WTC11 (cell line): ENCODE measurements at regions not wholly inside any gene's neighbourhood (a gene's known extent, or its start where the extent isn't known, plus 50 kb on each side); places are given as distances from the start of the nearest gene placed in this dataset.

Experiments used
- ATAC-seq: fragments of 200-7000 bp; cut with Tn5 transposase; 2 replicates; pipeline ENCODE4 v1.10.0; 2021; ENCODE audit warnings: mild to moderate bottlenecking, moderate library complexity
- CTCF ChIA-PET: fragments of 300-600 bp; sonication (Branson Sonifier 250); formaldehyde crosslinking; loops from one replicate; lab custom pipeline; 2021; ENCODE audit warnings: antibody characterized with exemption; lab: Charles Lee
- POLR2A ChIA-PET: fragments of 350-600 bp; sonication (Branson Sonifier 250); formaldehyde crosslinking; loops from one replicate; lab custom pipeline; 2021; ENCODE audit warnings: antibody characterized with exemption; lab: Charles Lee
- DNase-seq: peaks from one replicate; pipeline ENCODE4 v3.0.0; 2021; ENCODE audit warnings: low spot score
- H3K27ac Mint-ChIP-seq: 2 replicates; pipeline ENCODE4 v1.8.0; 2021; ENCODE audit warnings: mixed read lengths
- H3K27me3 Mint-ChIP-seq: 2 replicates; pipeline ENCODE4 v1.8.0; 2021; ENCODE audit warnings: low read depth, mild to moderate bottlenecking, moderate library complexity, mixed read lengths
- H3K36me3 Mint-ChIP-seq: 2 replicates; pipeline ENCODE4 v1.8.0; 2021; ENCODE audit warnings: mixed read lengths
- H3K4me1 Mint-ChIP-seq: 2 replicates; pipeline ENCODE4 v1.8.0; 2022; ENCODE audit warnings: mixed read lengths
- H3K4me3 Mint-ChIP-seq: 2 replicates; pipeline ENCODE4 v1.8.0; 2021; ENCODE audit warnings: mild to moderate bottlenecking, moderate library complexity, mixed read lengths
- H3K9me3 Mint-ChIP-seq: 2 replicates; pipeline ENCODE4 v1.8.0; 2021; ENCODE audit warnings: mixed read lengths
- AFF4 ChIP-seq: sonication (generic); formaldehyde crosslinking; IDR thresholded peaks from 2 replicates; pipeline ENCODE4 v1.8.1; 2023; ENCODE audit warnings: mild to moderate bottlenecking, missing genetic modification reagents, borderline replicate concordance
- ELF4 ChIP-seq: sonication (generic); formaldehyde crosslinking; IDR thresholded peaks from 2 replicates; pipeline ENCODE4 v1.8.1; 2022; ENCODE audit warnings: low read depth, mild to moderate bottlenecking, moderate library complexity, missing genetic modification reagents
- NFATC4 ChIP-seq: fragments of 250-450 bp; sonication (Bioruptor Pico); IDR thresholded peaks from 2 replicates; pipeline ENCODE4 v1.9.0; 2021; ENCODE audit warnings: mild to moderate bottlenecking
- SOX15 ChIP-seq: fragments of 250-450 bp; sonication (Bioruptor Pico); IDR thresholded peaks from 2 replicates; pipeline ENCODE4 v1.9.0; 2021; ENCODE audit warnings: mild to moderate bottlenecking
- SP1 ChIP-seq: sonication (generic); formaldehyde crosslinking; conservative IDR thresholded peaks from 2 replicates; pipeline ENCODE4 v1.8.1; 2022; ENCODE audit warnings: missing genetic modification reagents
- USF1 ChIP-seq: sonication (generic); formaldehyde crosslinking; IDR thresholded peaks from 2 replicates; pipeline ENCODE4 v1.8.0; 2022; ENCODE audit warnings: mild to moderate bottlenecking, missing genetic modification reagents
- ZNF138 ChIP-seq: sonication (generic); formaldehyde crosslinking; conservative IDR thresholded peaks from 2 replicates; pipeline ENCODE4 v1.8.1; 2022; ENCODE audit warnings: mild to moderate bottlenecking, moderate library complexity, missing genetic modification reagents
- ZNF219 ChIP-seq: sonication (generic); formaldehyde crosslinking; IDR thresholded peaks from 2 replicates; pipeline ENCODE4 v1.8.0; 2023; ENCODE audit warnings: missing genetic modification reagents, mild to moderate bottlenecking, borderline replicate concordance
- ZNF317 ChIP-seq: sonication (generic); formaldehyde crosslinking; IDR thresholded peaks from 2 replicates; pipeline ENCODE4 v1.8.1; 2023; ENCODE audit warnings: low read depth, mild to moderate bottlenecking, moderate library complexity, missing genetic modification reagents, borderline replicate concordance
- ZNF396 ChIP-seq: fragments of 250-450 bp; sonication (Bioruptor Pico); IDR thresholded peaks from 2 replicates; pipeline ENCODE4 v1.8.0; 2021; ENCODE audit warnings: mild to moderate bottlenecking, moderate library complexity, borderline replicate concordance
- ZNF416 ChIP-seq: fragments of 250-450 bp; sonication (Bioruptor Pico); IDR thresholded peaks from 2 replicates; pipeline ENCODE4 v1.9.0; 2021; ENCODE audit warnings: mild to moderate bottlenecking, inconsistent platforms
- ZNF512 ChIP-seq: sonication (generic); formaldehyde crosslinking; IDR thresholded peaks from 2 replicates; pipeline ENCODE4 v1.8.1; 2022; ENCODE audit warnings: missing genetic modification reagents, borderline replicate concordance
- ZSCAN18 ChIP-seq: fragments of 250-450 bp; sonication (Bioruptor Pico); IDR thresholded peaks from 2 replicates; pipeline ENCODE4 v2.1.2; 2022; ENCODE audit warnings: mild to moderate bottlenecking, moderate library complexity
- TF ChIP-seq, protein P1 (sequence below): sonication (generic); formaldehyde crosslinking; IDR thresholded peaks from 2 replicates; pipeline ENCODE4 v1.8.1; 2023; ENCODE audit warnings: mild to moderate bottlenecking, missing genetic modification reagents, moderate library complexity
- TF ChIP-seq, protein P2 (sequence below): sonication (generic); formaldehyde crosslinking; IDR thresholded peaks from 2 replicates; pipeline ENCODE4 v1.8.0; 2022; ENCODE audit warnings: missing genetic modification reagents

GRCh38 chr16:5527817-5528216, 430.2 kb upstream of the EEF2KMT start:
- H3K27me3 Mint-ChIP-seq, result peaks cover 8% of the 10 kb centered on the region
- no peak for TF ChIP-seq ELF4
- TF ChIP-seq USF1 (CRISPR knock-in tag), result no peak
- TF ChIP-seq, protein P1, sequence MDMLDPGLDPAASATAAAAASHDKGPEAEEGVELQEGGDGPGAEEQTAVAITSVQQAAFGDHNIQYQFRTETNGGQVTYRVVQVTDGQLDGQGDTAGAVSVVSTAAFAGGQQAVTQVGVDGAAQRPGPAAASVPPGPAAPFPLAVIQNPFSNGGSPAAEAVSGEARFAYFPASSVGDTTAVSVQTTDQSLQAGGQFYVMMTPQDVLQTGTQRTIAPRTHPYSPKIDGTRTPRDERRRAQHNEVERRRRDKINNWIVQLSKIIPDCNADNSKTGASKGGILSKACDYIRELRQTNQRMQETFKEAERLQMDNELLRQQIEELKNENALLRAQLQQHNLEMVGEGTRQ (CRISPR knock-in tag), result no peak
- no peak for TF ChIP-seq NFATC4 (CRISPR knock-in tag)
- TF ChIP-seq ZSCAN18 (CRISPR knock-in tag), result no peak
- TF ChIP-seq AFF4, result no peak
- TF ChIP-seq ZNF317 (CRISPR knock-in tag), result no peak
- no peak for TF ChIP-seq ZNF416 (CRISPR knock-in tag)
- TF ChIP-seq, protein P2, sequence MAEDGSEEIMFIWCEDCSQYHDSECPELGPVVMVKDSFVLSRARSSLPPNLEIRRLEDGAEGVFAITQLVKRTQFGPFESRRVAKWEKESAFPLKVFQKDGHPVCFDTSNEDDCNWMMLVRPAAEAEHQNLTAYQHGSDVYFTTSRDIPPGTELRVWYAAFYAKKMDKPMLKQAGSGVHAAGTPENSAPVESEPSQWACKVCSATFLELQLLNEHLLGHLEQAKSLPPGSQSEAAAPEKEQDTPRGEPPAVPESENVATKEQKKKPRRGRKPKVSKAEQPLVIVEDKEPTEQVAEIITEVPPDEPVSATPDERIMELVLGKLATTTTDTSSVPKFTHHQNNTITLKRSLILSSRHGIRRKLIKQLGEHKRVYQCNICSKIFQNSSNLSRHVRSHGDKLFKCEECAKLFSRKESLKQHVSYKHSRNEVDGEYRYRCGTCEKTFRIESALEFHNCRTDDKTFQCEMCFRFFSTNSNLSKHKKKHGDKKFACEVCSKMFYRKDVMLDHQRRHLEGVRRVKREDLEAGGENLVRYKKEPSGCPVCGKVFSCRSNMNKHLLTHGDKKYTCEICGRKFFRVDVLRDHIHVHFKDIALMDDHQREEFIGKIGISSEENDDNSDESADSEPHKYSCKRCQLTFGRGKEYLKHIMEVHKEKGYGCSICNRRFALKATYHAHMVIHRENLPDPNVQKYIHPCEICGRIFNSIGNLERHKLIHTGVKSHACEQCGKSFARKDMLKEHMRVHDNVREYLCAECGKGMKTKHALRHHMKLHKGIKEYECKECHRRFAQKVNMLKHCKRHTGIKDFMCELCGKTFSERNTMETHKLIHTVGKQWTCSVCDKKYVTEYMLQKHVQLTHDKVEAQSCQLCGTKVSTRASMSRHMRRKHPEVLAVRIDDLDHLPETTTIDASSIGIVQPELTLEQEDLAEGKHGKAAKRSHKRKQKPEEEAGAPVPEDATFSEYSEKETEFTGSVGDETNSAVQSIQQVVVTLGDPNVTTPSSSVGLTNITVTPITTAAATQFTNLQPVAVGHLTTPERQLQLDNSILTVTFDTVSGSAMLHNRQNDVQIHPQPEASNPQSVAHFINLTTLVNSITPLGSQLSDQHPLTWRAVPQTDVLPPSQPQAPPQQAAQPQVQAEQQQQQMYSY (CRISPR knock-in tag), result no peak
- no peak for TF ChIP-seq ZNF396 (CRISPR knock-in tag)
- no peak for TF ChIP-seq SOX15 (CRISPR knock-in tag)
- TF ChIP-seq ZNF138 (CRISPR knock-in tag), result no peak
- no peak for TF ChIP-seq SP1
- TF ChIP-seq ZNF219 (CRISPR knock-in tag), result no peak
- no peak for TF ChIP-seq ZNF512 (CRISPR knock-in tag)
- TF ChIP-seq, all 79 proteins: peak for 0

More at GRCh38 chr16:5527817-5528216, 430.2 kb upstream of the EEF2KMT start:
- POLR2A ChIA-PET, result no interaction called here
- CTCF ChIA-PET, result no interaction called here
- Mint-ChIP-seq H3K9me3 (peaks cover 77% of the 10 kb centered on the region), H3K4me1 (no peaks in the 10 kb centered on the region), H3K4me3 (no peak overlapping the region), H3K27ac (no peak overlapping the region), H3K36me3 (peaks cover 56% of the 10 kb centered on the region)
- ATAC-seq (no peak), DNase-seq (no peak)
